ENCODE measurements at regions not wholly inside any gene's neighbourhood (a gene's known extent, or its start where the extent isn't known, plus 50 kb on each side); places are given as distances from the start of the nearest gene placed in this dataset.

GRCh38 chr3:137249311-137249940, 291.6 kb downstream of the IL20RB start:
- in situ Hi-C loops (cut with MboI; ENCODE audit: low sequenced_read_pairs): no loop called here
- DNase-seq (ENCODE audit: low spot score in 2 of 2): no peak
- Histone ChIP-seq H3K9me3 (no peaks in the 10 kb centered on the region), H3K27me3 (ENCODE audit: low read depth) (no peaks in the 10 kb centered on the region), H3K36me3 (replicated peaks) (no peaks in the 10 kb centered on the region), H3K4me3 (no peak overlapping the region), H3K4me1 (no peaks in the 10 kb centered on the region)

GRCh38 chr3:137259089-137259488, 301.3 kb downstream of the IL20RB start:
- no peaks in the 10 kb centered on the region for H3K9me3 ChIP-seq
- in situ Hi-C loops (cut with MboI; ENCODE audit: low sequenced_read_pairs): no loop called here
- no peaks in the 10 kb centered on the region for H3K4me1 ChIP-seq
- no peak for DNase-seq (ENCODE audit: low spot score in 2 of 2)
- H3K27me3 ChIP-seq (ENCODE audit: low read depth): no peaks in the 10 kb centered on the region
- no peak overlapping the region for H3K4me3 ChIP-seq
- H3K36me3 ChIP-seq (replicated peaks): no peaks in the 10 kb centered on the region

GRCh38 chr3:137259701-137260100, 301.9 kb downstream of the IL20RB start:
- Histone ChIP-seq H3K4me3 (no peak overlapping the region), H3K36me3 (replicated peaks) (no peaks in the 10 kb centered on the region), H3K4me1 (no peaks in the 10 kb centered on the region), H3K9me3 (no peaks in the 10 kb centered on the region), H3K27me3 (ENCODE audit: low read depth) (no peaks in the 10 kb centered on the region)
- DNase-seq (ENCODE audit: low spot score in 2 of 2): no peak
- in situ Hi-C loops (cut with MboI; ENCODE audit: low sequenced_read_pairs): no loop called here

- no peak for DNase-seq (ENCODE audit: low spot score in 2 of 2)
- no peak overlapping the region for H3K4me3 ChIP-seq
- no peaks in the 10 kb centered on the region for H3K9me3 ChIP-seq
- H3K27me3 ChIP-seq (ENCODE audit: low read depth): no peaks in the 10 kb centered on the region
- no peaks in the 10 kb centered on the region for H3K36me3 ChIP-seq (replicated peaks)
- H3K4me1 ChIP-seq: no peaks in the 10 kb centered on the region
- in situ Hi-C loops (cut with MboI; ENCODE audit: low sequenced_read_pairs): no loop called here
Measured at GRCh38 chr3:137264071-137264820, 306.5 kb downstream of the IL20RB start.

- DNase-seq (ENCODE audit: low spot score in 2 of 2): no peak
- in situ Hi-C loops (cut with MboI; ENCODE audit: low sequenced_read_pairs): no loop called here
- Histone ChIP-seq H3K4me3 (no peak overlapping the region), H3K9me3 (no peaks in the 10 kb centered on the region), H3K4me1 (no peaks in the 10 kb centered on the region), H3K36me3 (replicated peaks) (no peaks in the 10 kb centered on the region), H3K27me3 (ENCODE audit: low read depth) (no peaks in the 10 kb centered on the region)
Measured at GRCh38 chr3:137264843-137265330, 307.1 kb downstream of the IL20RB start.

- in situ Hi-C loops (cut with MboI; ENCODE audit: low sequenced_read_pairs): no loop called here
Measured at GRCh38 chr3:137282871-137283270, 325.1 kb downstream of the IL20RB start.

GRCh38 chr3:137285924-137286323, 328.1 kb downstream of the IL20RB start:
- DNase-seq (ENCODE audit: low spot score in 2 of 2): no peak
- Histone ChIP-seq H3K4me1 (no peaks in the 10 kb centered on the region), H3K4me3 (no peak overlapping the region), H3K9me3 (no peaks in the 10 kb centered on the region), H3K36me3 (replicated peaks) (no peaks in the 10 kb centered on the region), H3K27me3 (ENCODE audit: low read depth) (no peaks in the 10 kb centered on the region)
- in situ Hi-C loops (cut with MboI; ENCODE audit: low sequenced_read_pairs): no loop called here

More at GRCh38 chr3:137282871-137283270, 325.1 kb downstream of the IL20RB start:
- Histone ChIP-seq H3K9me3 (no peaks in the 10 kb centered on the region), H3K4me1 (no peaks in the 10 kb centered on the region), H3K4me3 (no peak overlapping the region), H3K36me3 (replicated peaks) (no peaks in the 10 kb centered on the region), H3K27me3 (ENCODE audit: low read depth) (no peaks in the 10 kb centered on the region)
- no peak for DNase-seq (ENCODE audit: low spot score in 2 of 2)

GRCh38 chr3:137293086-137293485, 335.3 kb downstream of the IL20RB start:
- Histone ChIP-seq H3K4me3 (no peak overlapping the region), H3K9me3 (no peaks in the 10 kb centered on the region), H3K36me3 (replicated peaks) (no peaks in the 10 kb centered on the region), H3K27me3 (ENCODE audit: low read depth) (no peaks in the 10 kb centered on the region), H3K4me1 (no peaks in the 10 kb centered on the region)
- DNase-seq (ENCODE audit: low spot score in 2 of 2): no peak
- in situ Hi-C loops (cut with MboI; ENCODE audit: low sequenced_read_pairs): no loop called here

GRCh38 chr3:137294139-137294538, 336.4 kb downstream of the IL20RB start:
- no peaks in the 10 kb centered on the region for H3K9me3 ChIP-seq
- in situ Hi-C loops (cut with MboI; ENCODE audit: low sequenced_read_pairs): no loop called here
- no peak for DNase-seq (ENCODE audit: low spot score in 2 of 2)
- H3K4me3 ChIP-seq: no peak overlapping the region
- no peaks in the 10 kb centered on the region for H3K36me3 ChIP-seq (replicated peaks)
- H3K4me1 ChIP-seq: no peaks in the 10 kb centered on the region
- no peaks in the 10 kb centered on the region for H3K27me3 ChIP-seq (ENCODE audit: low read depth)

- H3K36me3 ChIP-seq (replicated peaks): no peaks in the 10 kb centered on the region
- no peak for DNase-seq (ENCODE audit: low spot score in 2 of 2)
- H3K27me3 ChIP-seq (ENCODE audit: low read depth): no peaks in the 10 kb centered on the region
- no peaks in the 10 kb centered on the region for H3K4me1 ChIP-seq
- H3K9me3 ChIP-seq: no peaks in the 10 kb centered on the region
- in situ Hi-C loops (cut with MboI; ENCODE audit: low sequenced_read_pairs): no loop called here
- no peak overlapping the region for H3K4me3 ChIP-seq
Measured at GRCh38 chr3:137294839-137295238, 337.1 kb downstream of the IL20RB start.

GRCh38 chr3:137295336-137295735, 337.6 kb downstream of the IL20RB start:
- in situ Hi-C loops (cut with MboI; ENCODE audit: low sequenced_read_pairs): no loop called here
- Histone ChIP-seq H3K4me3 (no peak overlapping the region), H3K27me3 (ENCODE audit: low read depth) (no peaks in the 10 kb centered on the region), H3K4me1 (no peaks in the 10 kb centered on the region), H3K9me3 (no peaks in the 10 kb centered on the region), H3K36me3 (replicated peaks) (no peaks in the 10 kb centered on the region)
- DNase-seq (ENCODE audit: low spot score in 2 of 2): no peak

- no peaks in the 10 kb centered on the region for H3K4me1 ChIP-seq
- DNase-seq (ENCODE audit: low spot score in 2 of 2): no peak
- in situ Hi-C loops (cut with MboI; ENCODE audit: low sequenced_read_pairs): no loop called here
Measured at GRCh38 chr3:137296116-137296515, 338.3 kb downstream of the IL20RB start.

GRCh38 chr3:137297770-137298169, 340.0 kb downstream of the IL20RB start:
- in situ Hi-C loops (cut with MboI; ENCODE audit: low sequenced_read_pairs): no loop called here

More at GRCh38 chr3:137296116-137296515, 338.3 kb downstream of the IL20RB start:
- no peaks in the 10 kb centered on the region for H3K36me3 ChIP-seq (replicated peaks)
- no peaks in the 10 kb centered on the region for H3K27me3 ChIP-seq (ENCODE audit: low read depth)
- H3K4me3 ChIP-seq: no peak overlapping the region
- H3K9me3 ChIP-seq: no peaks in the 10 kb centered on the region

GRCh38 chr3:137300703-137301102, 342.9 kb downstream of the IL20RB start:
- Histone ChIP-seq H3K4me1 (no peaks in the 10 kb centered on the region), H3K4me3 (no peak overlapping the region), H3K9me3 (no peaks in the 10 kb centered on the region), H3K27me3 (ENCODE audit: low read depth) (no peaks in the 10 kb centered on the region), H3K36me3 (replicated peaks) (no peaks in the 10 kb centered on the region)
- no peak for DNase-seq (ENCODE audit: low spot score in 2 of 2)
- in situ Hi-C loops (cut with MboI; ENCODE audit: low sequenced_read_pairs): no loop called here

More at GRCh38 chr3:137297770-137298169, 340.0 kb downstream of the IL20RB start:
- no peaks in the 10 kb centered on the region for H3K36me3 ChIP-seq (replicated peaks)
- no peak overlapping the region for H3K4me3 ChIP-seq
- DNase-seq (ENCODE audit: low spot score in 2 of 2): no peak
- no peaks in the 10 kb centered on the region for H3K9me3 ChIP-seq
- no peaks in the 10 kb centered on the region for H3K4me1 ChIP-seq
- H3K27me3 ChIP-seq (ENCODE audit: low read depth): no peaks in the 10 kb centered on the region
